ENCODE measurements at regions not wholly inside any gene's neighbourhood (a gene's known extent, or its start where the extent isn't known, plus 50 kb on each side); places are given as distances from the start of the nearest gene placed in this dataset.

DNA sequence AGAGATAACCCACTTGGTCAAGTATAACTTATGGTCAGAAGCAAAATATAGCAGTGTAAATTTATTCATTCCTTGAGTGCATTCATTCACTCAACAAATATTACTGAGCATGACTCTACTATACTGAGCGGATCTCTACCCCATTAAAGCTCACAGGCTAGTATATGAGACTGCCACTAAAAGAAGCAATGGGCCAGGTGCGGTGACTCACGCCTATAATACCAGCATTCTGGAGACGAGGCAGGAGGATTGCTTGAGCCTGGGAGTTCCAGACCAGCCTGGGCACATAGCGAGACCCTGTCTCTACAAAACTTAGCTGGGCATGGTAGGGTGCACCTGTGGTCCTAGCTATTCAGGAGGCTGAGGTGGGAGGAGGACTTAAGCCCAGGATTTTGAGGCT lies 197.6 kb upstream of the BLID start:
- TF ChIP-seq, protein P1, sequence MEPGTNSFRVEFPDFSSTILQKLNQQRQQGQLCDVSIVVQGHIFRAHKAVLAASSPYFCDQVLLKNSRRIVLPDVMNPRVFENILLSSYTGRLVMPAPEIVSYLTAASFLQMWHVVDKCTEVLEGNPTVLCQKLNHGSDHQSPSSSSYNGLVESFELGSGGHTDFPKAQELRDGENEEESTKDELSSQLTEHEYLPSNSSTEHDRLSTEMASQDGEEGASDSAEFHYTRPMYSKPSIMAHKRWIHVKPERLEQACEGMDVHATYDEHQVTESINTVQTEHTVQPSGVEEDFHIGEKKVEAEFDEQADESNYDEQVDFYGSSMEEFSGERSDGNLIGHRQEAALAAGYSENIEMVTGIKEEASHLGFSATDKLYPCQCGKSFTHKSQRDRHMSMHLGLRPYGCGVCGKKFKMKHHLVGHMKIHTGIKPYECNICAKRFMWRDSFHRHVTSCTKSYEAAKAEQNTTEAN (CRISPR knock-in tag; IDR thresholded peaks at IDR 0.05), result no peak
- TF ChIP-seq CREB1 (CRISPR knock-in tag; IDR thresholded peaks at IDR 0.05), result no peak
- TF ChIP-seq, protein P2, sequence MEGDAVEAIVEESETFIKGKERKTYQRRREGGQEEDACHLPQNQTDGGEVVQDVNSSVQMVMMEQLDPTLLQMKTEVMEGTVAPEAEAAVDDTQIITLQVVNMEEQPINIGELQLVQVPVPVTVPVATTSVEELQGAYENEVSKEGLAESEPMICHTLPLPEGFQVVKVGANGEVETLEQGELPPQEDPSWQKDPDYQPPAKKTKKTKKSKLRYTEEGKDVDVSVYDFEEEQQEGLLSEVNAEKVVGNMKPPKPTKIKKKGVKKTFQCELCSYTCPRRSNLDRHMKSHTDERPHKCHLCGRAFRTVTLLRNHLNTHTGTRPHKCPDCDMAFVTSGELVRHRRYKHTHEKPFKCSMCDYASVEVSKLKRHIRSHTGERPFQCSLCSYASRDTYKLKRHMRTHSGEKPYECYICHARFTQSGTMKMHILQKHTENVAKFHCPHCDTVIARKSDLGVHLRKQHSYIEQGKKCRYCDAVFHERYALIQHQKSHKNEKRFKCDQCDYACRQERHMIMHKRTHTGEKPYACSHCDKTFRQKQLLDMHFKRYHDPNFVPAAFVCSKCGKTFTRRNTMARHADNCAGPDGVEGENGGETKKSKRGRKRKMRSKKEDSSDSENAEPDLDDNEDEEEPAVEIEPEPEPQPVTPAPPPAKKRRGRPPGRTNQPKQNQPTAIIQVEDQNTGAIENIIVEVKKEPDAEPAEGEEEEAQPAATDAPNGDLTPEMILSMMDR (IDR thresholded peaks at IDR 0.05), result no peak
- no peak for TF ChIP-seq CBFB (CRISPR knock-in tag; IDR thresholded peaks at IDR 0.05; ENCODE audit: low read depth)

Measured in WTC11 (cell line).